GM18517 (cell line): ENCODE measurements at regions not wholly inside any gene's neighbourhood (a gene's known extent, or its start where the extent isn't known, plus 50 kb on each side); places are given as distances from the start of the nearest gene placed in this dataset.
"Not testable (repeated sequence)": the region's sequence is repeated elsewhere in the genome, so short reads cannot be mapped to it uniquely, and the experiment has no call there.

ENCODE experiments used
- ATAC-seq: cut with Tn5 transposase; IDR thresholded peaks from one replicate; pipeline ENCODE4 v1.9.1; 2021; ENCODE audit warnings: mild to moderate bottlenecking, moderate library complexity; ENCODE audit not compliant: unreplicated experiment

DNA sequence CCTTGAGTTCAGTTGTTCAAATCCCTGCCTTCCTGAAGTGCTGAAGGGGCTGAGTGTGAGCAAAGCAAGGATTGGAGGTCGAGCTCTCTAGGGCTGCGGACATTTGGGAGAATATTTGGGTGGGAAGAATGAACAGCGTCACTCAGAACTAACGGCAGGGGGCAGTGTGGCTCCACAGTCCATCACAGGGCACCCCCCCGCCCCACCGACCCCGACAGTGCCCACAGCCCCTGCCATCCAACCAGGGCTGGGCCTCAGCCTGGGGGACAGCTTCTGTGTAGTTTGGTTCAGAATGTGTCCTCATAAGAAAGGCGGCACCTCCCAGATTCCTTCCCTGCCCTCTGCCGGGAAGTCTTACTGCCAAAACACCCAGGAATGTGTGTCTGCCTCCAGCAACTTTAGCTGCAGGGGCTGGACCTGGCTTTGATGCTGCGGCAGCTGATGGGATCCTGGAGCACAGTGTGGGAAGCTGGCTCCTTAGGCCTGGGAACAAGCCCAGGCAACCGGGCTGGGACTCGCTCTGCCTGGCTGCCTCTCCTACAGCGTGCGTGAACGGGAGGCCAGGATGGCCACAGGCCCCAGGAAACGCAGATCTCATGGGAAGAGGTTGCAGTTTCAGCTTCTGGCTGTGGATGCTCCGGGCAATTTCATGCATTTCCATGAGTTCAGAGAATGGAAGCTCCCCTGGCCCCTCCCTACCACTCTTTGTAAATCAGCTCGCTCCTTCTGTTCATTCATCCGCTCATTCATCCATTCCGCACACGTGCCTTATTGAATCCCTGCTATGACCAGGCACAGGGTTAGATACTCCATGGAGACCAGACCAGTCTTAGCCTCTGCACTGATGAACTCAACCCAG is 104.9 kb upstream of the TMPRSS2 start:
- ATAC-seq: no peak

DNA sequence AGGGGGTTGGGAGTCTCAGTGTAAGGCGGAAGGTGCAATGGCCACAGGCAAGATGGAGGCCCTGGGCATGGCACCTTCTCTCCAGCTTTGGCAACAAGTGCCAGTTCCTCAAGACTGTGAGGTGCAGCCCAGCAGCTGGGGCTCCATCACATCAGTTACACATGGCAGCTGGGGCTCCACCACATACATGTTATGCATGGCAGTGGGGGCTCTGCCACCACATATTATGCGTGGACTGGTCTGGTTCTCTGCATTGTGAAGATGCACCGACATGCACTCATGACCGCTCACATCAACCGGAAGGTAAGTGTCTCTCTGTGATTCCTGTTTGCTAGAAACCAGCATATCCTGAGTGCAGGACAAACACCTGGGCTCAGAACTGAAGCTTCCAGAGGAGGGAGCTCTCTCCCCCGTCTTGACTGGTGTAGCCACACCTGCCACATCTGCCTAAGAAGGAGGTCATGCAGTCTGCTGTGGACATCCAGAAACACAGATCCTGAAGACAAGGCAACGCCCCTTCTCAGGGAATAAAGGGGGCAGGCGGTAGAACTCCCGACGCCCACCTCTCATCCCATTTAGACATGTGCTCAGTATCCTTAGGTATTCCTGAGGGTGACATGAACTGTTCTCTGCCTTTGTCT is 104.1 kb upstream of the TMPRSS2 start:
- ATAC-seq: no peak

DNA sequence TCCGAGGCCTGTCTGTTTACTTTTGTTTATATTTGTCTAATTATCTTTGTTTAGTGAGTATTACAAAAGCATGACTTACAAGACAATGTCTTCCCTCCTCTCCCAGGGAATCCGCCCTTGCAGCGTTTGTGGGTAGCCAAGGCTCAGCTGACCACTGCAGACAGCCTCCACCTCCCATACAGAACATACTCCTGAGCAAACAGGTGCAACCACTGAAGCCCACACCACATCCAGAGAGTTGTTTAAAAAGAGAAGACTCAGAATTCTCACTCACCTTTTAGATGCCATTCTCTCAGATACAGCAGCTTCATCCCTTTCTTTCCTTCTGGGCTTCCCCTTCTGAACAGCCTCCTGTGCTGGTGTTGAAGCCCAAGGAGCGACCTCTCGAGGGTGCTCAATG is 103.5 kb upstream of the TMPRSS2 start:
- ATAC-seq: no peak

DNA sequence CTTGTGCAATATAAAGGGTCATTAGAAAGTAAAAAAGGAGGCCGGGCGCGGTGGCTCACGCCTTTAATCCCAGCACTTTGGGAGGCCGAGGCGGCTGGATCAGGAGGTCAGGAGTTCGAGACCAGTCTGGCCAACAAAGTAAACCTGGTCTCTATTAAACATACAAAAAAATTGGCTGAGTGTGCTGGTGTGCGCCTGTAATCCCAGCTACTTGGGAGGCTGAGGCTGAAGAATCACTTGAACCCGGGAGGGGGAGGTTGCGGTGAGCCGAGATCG is 102.8 kb upstream of the TMPRSS2 start:
- not testable (repeated sequence) for ATAC-seq

DNA sequence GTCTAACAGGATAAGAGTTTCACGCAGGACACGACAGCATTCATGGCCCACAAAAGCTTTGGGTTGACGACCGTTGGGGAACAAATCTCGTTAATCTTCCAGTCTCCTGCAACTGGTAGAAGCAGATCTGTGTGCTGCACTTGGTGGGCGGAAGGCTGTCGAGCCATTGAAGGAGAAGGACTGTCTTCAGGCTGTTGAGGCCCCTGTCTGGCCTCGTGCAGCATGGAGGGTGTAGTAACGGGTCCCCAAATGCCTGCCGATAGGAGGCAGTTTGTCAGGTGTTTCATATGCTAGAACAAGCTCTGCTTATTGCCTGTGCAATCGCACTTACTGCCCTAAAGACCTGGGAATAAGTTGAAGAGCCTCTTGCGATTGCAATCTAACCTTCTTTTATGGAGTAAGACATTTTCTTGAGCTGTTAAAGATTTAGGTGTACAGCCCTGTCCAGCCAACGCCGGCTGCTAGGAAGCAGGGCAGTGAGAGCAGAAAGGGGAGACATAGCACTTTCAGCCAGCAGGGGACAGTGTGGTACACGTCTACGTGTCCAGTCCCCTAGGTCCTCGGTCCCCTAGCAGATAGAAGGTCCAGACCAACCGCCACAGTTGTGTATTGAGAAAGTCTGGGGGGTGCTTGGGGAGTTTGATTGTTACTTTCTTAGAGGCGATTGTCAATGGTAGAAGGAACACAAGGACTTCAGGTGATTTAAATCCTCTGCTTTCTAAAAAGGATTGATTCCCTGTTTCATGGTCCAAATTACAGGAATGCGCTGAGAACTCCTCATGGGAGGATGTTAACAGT is 102.3 kb upstream of the TMPRSS2 start:
- no peak for ATAC-seq

DNA sequence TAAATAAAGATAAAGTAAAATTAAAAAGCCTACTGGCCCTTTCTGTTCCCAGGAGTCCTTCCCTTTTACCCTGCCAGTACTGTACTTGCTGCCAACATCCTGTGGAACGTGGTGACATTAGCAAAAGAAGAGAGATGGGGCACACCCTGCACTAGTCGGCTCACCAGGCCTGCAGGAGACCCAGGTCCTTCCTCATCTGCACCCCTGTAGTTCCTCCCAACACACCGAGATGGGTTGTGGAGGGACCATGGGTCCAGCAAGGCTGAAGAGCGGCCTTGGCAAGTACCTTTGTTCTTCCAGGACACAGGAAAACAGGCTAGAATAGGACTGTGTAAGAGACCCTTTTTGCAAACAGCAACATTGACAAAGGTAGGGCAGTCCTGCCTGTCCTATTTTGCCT is 98.7 kb upstream of the TMPRSS2 start:
- ATAC-seq: no peak

DNA sequence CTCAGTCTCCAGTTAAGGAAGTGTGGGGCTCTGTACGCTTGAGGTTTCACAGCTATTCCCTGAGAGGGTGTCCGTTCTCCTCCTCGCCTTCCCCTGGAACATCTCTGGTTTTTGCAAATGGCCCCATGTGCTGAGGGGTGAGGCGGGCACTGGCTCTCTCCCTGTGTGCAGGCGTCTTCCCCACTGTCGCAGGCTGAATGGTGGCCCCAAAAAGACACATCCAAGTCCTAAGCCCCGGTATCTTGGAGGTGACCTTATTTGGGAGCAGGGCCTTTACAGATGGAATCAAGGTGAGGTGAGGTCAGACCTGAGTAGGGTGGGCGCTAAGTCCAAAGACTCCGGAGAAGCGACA is 98.0 kb upstream of the TMPRSS2 start:
- ATAC-seq: no peak

DNA sequence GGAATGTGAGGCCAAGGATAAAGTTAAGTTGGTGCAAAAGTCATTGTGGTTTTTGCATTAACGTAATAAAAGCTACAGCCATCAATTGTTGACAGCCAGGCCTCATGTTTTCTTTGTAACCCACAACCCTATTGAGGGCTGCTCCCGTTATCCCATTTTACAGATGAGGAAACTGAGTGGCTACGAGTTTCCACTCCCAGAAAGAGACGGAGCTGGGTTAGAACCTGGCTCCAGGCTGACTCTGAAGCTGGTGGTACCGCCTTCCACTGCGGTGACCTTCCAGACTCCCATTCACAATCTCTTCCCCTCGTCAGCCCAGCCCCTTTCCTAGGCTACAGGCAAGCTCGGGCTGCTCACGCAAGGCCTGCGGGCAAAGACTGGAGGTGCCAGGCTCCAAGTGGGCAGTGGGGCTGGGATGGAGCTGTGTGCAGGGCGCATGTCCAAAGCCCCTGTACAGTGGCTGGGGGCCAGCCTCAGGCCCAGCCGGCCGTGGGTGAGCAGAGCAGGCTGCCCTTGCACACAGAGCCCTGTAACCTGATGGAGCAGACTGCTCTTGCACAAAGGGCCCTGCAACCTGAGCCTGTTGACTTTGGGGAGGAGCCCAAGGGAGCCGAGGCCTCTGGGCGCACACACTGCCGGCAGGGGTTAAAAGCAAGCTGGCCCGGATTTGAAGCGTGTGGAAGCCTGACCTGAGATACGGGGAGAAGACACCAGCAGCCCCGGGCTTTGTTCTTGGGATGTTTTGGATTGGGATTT is 97.4 kb upstream of the TMPRSS2 start:
- no peak for ATAC-seq

DNA sequence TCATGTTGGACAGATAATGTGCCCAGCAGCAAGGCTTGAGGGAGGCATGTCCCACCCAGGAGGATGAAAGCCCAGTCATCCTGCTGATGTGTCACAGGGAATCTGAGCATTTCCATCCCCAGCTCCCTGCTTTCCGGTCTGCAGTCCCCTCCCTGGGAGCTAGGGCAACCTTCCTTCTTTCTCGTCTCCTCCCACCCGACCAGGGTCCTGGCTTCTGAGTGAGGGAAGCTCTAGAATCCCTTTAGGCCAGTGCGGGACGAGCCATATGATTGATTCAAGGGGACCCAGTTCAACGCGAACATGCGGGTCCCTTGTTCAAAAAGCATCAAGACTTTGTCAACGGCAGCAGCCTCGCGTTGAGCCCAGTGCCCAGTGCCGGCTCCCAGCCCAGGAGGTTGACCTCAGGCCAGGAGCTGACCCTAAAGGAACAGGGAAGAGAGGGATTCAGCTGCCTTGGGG is 96.7 kb upstream of the TMPRSS2 start:
- no peak for ATAC-seq

DNA sequence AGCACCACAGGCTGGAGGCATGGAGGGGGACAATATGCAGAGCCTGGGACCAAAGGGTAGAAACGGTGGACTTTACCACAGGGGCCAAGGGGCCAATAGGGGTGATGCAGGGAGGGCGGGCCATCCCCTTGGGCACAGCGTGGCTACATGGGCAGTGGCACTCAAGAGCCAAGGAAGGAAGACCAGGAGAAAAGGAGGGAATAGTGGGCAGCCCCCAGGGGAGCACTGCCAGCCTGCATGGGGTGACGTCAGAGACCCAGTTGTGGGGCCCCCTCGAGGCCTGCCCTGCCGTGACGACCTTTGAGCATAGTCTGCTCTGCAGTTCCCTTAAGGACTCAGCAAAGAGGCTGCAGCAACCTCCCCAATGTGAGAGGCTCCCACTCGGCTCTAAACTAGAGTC is 95.5 kb upstream of the TMPRSS2 start:
- no peak for ATAC-seq

DNA sequence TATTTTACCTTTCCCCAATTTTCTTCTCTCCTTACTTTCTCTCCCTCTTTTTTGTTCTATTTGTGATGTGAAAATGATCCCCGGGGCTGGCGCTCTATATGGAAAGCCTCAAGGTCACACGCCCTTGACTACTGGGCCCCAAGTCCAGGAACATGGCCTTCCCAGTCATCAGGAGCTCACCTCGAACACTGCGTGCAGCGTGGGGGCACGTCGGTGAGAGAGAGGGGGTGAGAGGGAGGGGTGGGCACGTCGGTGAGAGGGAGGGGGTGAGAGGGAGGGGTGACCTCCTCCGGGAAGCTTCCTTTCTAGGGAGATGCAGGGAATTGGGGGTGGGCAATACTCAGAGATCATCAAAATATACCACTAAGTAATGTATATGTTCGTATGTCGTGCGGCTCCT is 94.6 kb upstream of the TMPRSS2 start:
- ATAC-seq: no peak

DNA sequence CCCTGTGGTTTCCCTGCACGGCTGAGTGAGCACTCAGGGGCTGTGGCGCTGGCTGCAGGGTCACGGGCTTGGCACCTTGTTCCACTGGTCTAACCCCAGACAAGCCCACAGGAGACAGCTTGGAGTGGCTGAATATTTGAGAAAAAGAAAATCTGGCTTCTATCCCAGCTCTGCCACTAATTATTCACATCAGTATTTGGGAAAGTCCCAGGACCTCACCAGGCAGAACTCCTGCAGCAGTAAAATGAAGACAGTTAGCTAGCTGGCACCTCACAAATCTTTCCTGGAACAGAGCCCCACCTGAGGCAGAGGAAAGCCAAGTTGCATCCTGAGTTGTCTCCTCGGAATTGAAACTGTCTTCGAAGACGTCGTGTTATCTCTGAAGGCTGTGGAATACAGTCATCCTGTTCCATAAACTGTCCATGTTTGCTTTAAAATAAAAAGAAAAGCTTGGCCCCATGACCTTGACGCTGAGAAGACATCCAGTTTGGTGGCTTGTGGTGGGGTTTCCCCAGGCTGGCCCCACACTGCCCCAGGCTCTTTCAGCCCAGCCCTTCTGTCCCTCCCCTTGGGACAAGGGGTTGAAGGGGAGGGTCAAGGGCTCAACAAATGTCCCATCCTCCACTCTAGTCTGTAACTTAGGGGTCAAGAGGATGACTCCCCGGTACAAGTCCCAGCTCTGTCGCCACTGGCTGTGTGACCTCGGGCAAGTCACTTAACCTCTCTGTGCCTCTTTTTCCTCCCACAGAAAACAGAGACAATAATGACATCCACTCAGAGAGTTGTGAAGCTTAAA is 93.8 kb upstream of the TMPRSS2 start:
- ATAC-seq: no peak

DNA sequence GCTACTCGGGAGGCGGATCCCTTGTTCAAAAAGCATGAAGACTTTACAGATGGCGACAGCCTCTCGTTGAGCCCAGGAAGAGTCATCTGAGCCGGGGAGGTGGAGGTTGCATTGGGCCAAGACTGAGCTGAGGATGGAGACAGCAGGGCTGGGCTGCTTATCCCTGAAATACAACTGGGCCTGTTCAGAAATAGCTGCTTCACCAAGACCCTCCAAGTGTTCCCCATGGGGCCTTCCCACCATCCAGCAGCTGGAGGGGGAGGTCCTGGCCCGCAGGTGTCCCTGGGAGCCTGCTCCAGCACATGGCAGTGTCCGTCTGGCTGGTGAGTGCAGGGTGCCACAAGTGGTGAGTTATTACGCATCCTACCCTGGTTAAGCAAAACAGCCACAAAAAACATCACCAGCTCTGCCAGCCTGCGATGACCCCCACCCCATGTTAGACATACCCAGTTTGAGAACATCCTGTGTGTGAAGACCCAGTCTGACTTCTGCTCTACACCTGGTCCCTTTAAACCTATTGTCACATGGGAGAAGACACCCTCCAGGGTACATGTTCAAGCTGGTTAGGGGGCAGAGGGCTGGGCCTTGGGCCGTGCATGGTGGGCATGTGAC is 93.1 kb upstream of the TMPRSS2 start:
- ATAC-seq: no peak

DNA sequence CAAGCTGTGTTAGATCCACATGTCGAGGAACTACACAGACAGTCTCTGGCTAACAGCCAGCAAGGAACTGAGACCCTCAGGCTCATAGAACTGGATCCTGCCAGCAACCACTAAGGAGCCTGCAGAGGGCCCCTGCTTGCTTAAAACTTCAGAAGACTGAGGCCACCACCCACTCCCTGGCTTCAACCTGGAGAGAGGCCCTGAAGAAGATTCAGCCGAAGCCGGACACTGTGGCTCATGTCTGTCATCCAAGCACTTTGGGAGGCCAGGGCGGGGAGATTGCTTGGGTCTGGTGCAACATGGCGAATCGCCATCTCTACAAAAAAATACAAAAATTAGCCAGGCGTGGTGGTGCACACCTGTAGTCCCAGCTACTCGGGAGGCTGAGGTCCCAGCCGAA is 92.6 kb upstream of the TMPRSS2 start:
- ATAC-seq: no peak

DNA sequence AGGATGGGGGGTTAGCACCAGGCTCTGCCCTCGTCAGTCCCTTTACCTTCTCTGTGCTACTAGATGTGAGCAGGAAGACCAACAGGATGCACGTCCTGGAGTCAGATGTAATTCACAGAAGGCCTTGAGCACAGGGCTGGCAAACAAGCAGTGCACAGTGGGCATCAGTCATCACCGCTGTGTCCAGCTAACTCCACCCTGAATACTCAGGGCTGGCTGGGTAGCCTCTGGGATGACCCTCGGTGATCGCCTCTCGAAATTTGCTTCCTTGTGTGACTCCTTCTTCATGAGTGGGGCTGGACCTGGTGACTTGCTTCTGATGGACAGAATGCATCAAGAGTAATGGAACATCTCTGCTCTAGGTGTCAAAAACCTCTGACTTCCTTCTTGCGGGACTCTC is 92.2 kb upstream of the TMPRSS2 start:
- ATAC-seq: no peak

DNA sequence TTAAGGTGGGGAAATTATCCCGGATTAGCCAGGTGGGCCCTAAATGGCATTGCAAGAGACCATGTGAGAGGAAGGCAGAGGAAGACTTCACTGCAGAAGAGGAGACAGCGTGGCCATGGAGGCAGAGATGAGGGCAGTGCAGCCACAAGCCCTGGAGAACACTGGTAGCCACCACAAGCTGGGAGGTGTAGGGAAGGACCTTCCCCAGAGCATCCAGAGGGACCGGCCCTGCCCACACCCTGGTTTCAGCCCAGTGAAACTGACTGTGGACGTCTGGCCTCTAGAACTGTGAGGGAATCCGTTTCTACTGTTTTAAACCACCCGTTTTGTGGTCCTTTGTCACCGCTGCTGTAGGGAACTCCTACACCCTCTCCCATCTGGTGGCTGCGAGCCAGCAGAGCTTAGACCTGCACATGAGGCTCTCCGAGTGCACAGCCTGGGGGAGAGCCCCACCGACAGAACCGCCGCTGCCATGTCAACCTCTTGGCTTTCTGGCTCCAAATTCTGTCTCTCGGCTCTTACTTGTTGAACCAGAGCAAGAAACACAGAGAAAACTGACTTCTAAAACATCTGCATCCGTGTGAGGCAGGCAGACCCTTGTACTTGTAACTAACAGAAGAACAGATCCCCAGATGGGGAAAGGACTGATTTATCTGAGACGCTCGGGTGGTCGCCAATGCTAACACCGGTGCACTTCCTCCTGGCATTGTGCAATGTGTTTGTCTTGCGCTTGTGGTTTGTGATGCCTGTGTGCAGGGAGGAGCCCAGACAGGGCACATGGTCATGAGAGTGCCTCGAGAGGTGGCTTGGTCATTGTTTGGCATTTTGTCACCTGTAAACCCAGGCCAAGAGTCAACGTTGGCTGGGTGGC is 90.8 kb upstream of the TMPRSS2 start:
- no peak for ATAC-seq

DNA sequence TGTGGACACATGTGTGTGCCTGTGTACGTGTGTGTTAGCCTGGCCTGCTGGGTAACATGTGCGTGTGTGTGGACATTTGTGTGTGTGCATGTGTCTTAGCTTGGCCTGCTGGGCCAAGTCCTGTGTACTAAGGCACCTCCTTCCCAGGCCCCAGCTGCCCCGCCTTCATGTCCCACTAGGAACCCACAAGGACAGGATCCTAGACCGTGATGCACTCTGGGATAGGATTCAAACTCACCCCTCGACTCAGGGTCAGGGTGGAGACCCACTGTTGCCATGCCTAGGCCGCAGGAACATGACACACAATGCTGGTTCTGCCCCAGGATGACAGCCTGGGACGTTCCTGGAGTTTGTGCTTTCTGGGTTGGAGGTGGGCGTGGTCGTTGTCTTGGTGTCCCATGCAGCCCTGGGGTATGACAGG is 89.9 kb upstream of the TMPRSS2 start:
- no peak for ATAC-seq

DNA sequence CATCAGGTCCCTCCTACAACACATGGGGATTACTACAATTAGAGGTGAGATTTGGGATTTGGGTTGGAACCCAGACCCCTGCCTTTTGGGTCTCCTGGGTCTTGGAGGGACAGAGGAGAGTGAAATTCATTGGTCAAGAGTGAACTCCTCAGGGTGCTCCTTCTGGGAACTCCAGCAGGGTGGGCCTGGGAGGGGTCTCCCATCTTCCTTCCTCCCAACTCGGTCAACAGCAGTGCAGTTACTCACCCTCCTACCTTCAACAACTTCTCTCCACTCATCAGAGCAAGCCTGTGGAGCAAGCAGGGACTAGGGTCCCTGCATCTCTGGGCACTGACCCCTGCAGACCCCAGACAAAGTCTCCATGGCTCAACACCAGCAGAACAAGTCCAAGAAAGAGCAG is 89.3 kb upstream of the TMPRSS2 start:
- no peak for ATAC-seq
